Osteocyte (in vitro differentiated cells): ENCODE measurements at regions not wholly inside any gene's neighbourhood (a gene's known extent, or its start where the extent isn't known, plus 50 kb on each side); places are given as distances from the start of the nearest gene placed in this dataset.

Experiments used
- DNase-seq: peaks from one replicate; pipeline ENCODE4 v3.0.0; 2021; ENCODE audit warnings: mixed read lengths; ENCODE audit not compliant: unreplicated experiment; ENCODE audit errors: extremely low spot score
- H3K27ac Mint-ChIP-seq: one replicate; pipeline ENCODE4 v1.8.0; 2021; ENCODE audit warnings: mild to moderate bottlenecking, mixed read lengths; ENCODE audit not compliant: unreplicated experiment
- H3K27me3 Mint-ChIP-seq: one replicate; pipeline ENCODE4 v1.8.0; 2021; ENCODE audit warnings: mixed read lengths; ENCODE audit not compliant: unreplicated experiment
- H3K36me3 Mint-ChIP-seq: one replicate; pipeline ENCODE4 v1.8.0; 2021; ENCODE audit warnings: mixed read lengths; ENCODE audit not compliant: unreplicated experiment
- H3K4me1 Mint-ChIP-seq: one replicate; pipeline ENCODE4 v1.8.0; 2021; ENCODE audit warnings: mixed read lengths; ENCODE audit not compliant: unreplicated experiment
- H3K4me3 Mint-ChIP-seq: one replicate; pipeline ENCODE4 v1.8.0; 2021; ENCODE audit warnings: mild to moderate bottlenecking, moderate library complexity, mixed read lengths; ENCODE audit not compliant: unreplicated experiment
- H3K9me3 Mint-ChIP-seq: one replicate; pipeline ENCODE4 v1.8.0; 2021; ENCODE audit warnings: mixed read lengths; ENCODE audit not compliant: unreplicated experiment
- CTCF ChIP-seq: fragments of 200-600 bp; sonication (generic); IDR thresholded peaks from 2 replicates; pipeline ENCODE4 v1.5.0; 2021; ENCODE audit warnings: antibody characterized with exemption, mild to moderate bottlenecking, moderate library complexity

DNA sequence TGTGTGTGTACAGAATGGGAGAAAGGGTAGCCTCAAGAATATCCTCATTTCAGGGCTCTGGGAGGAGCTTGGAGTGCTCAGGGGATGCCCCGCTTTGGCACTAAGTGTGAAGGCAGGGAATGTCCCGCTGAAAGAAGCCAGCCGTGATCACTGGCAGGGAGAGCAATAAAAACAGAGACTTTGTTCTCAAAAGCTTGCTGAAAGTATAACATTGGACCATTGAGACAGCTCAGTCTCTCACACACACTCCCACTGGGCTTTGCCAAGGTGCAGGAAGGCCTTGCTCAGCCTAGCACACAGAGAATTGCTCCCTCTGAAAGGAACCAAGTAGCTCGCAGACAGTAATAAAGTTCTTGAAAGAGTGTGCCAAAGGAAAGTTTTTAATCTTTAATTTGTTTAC is 143.8 kb upstream of the SLITRK2 start:
- no peaks in the 10 kb centered on the region for H3K36me3 Mint-ChIP-seq
- no peaks in the 10 kb centered on the region for H3K27me3 Mint-ChIP-seq
- peaks cover 40% of the 10 kb centered on the region for H3K9me3 Mint-ChIP-seq
- TF ChIP-seq CTCF, result no peak
- H3K4me3 Mint-ChIP-seq, result no peak overlapping the region
- H3K27ac Mint-ChIP-seq, result no peak overlapping the region
- no peak for DNase-seq
- H3K4me1 Mint-ChIP-seq, result no peaks in the 10 kb centered on the region

DNA sequence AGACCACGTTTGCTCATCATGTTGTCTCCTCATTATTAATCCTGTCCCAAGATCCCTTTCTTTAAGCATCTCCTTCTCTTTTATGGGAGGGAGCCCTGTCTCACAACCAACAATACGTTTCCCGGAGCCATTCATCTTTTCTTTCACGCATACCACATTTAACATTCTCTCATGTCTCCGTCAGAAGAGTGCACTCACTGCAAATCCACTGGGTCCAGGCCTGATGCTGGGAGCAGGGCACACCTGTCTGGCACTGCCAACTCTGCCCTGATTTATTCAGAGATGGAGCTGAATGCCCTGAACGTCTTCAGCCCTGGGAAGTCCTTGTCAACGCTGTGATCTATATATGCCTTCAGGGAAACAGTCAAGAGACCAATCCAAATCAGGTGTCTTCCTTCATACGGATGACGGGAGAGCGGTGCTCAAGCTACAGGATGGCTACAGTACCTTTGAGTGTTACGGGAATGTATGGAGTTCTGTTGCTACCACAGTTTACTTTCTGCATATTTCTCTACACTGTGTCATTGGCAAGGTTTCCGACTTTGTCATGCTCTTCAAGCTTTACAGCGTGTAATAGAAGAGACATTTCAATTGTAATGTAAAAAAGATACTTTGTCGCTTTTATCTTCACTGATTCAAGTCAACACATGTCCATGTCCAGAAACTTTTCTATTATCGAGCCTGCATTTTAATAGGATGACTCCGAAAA is 140.4 kb upstream of the SLITRK2 start:
- Mint-ChIP-seq H3K27me3 (no peaks in the 10 kb centered on the region), H3K9me3 (peaks cover 40% of the 10 kb centered on the region), H3K4me3 (no peak overlapping the region), H3K36me3 (no peaks in the 10 kb centered on the region), H3K27ac (no peak overlapping the region), H3K4me1 (no peaks in the 10 kb centered on the region)
- DNase-seq, result no peak
- no peak for TF ChIP-seq CTCF

GRCh38 chrX:145682518-145683298 is 134.9 kb upstream of the SLITRK2 start:
- peaks cover 17% of the 10 kb centered on the region for H3K9me3 Mint-ChIP-seq
- no peak for DNase-seq
- no peaks in the 10 kb centered on the region for H3K27me3 Mint-ChIP-seq
- H3K27ac Mint-ChIP-seq, result no peak overlapping the region
- no peaks in the 10 kb centered on the region for H3K4me1 Mint-ChIP-seq
- no peaks in the 10 kb centered on the region for H3K36me3 Mint-ChIP-seq
- H3K4me3 Mint-ChIP-seq, result no peak overlapping the region
- no peak for TF ChIP-seq CTCF

- DNase-seq, result no peak
- Mint-ChIP-seq H3K4me3 (no peak overlapping the region), H3K27me3 (no peaks in the 10 kb centered on the region), H3K36me3 (no peaks in the 10 kb centered on the region), H3K9me3 (peaks cover 39% of the 10 kb centered on the region), H3K4me1 (no peaks in the 10 kb centered on the region), H3K27ac (no peak overlapping the region)
- no peak for TF ChIP-seq CTCF
Observed at GRCh38 chrX:145687146-145687545, 130.5 kb upstream of the SLITRK2 start.

DNA sequence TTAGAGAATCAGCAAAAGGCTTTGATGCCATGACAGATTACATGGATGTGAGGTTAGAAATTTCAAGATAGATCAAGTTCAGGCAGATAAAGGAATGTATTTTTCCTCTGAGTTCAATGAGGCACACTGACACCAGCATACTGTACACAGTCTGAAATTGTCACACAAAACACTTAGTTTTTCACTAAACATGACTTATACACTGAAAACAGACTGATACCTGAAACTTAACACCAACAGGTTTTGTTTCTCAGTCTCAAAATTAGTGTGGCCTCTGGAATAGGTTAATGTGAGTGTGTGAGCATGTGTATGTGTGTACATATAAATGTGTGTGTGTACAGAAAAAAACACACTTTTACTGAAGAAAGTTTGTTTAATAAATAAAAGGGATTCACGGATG is 129.9 kb upstream of the SLITRK2 start:
- no peak for TF ChIP-seq CTCF
- H3K4me3 Mint-ChIP-seq, result no peak overlapping the region
- no peak overlapping the region for H3K27ac Mint-ChIP-seq
- H3K9me3 Mint-ChIP-seq, result peaks cover 43% of the 10 kb centered on the region
- no peaks in the 10 kb centered on the region for H3K36me3 Mint-ChIP-seq
- DNase-seq, result no peak
- no peaks in the 10 kb centered on the region for H3K4me1 Mint-ChIP-seq
- no peaks in the 10 kb centered on the region for H3K27me3 Mint-ChIP-seq
